WTC11 (cell line): ENCODE measurements at regions not wholly inside any gene's neighbourhood (a gene's known extent, or its start where the extent isn't known, plus 50 kb on each side); places are given as distances from the start of the nearest gene placed in this dataset.

Source experiments
- ATAC-seq: fragments of 200-7000 bp; cut with Tn5 transposase; 2 replicates; pipeline ENCODE4 v1.10.0; 2021; ENCODE audit warnings: mild to moderate bottlenecking, moderate library complexity
- CTCF ChIA-PET: fragments of 300-600 bp; sonication (Branson Sonifier 250); formaldehyde crosslinking; loops from one replicate; lab custom pipeline; 2021; ENCODE audit warnings: antibody characterized with exemption; lab: Charles Lee
- POLR2A ChIA-PET: fragments of 350-600 bp; sonication (Branson Sonifier 250); formaldehyde crosslinking; loops from one replicate; lab custom pipeline; 2021; ENCODE audit warnings: antibody characterized with exemption; lab: Charles Lee
- DNase-seq: peaks from one replicate; pipeline ENCODE4 v3.0.0; 2021; ENCODE audit warnings: low spot score
- H3K27ac Mint-ChIP-seq: 2 replicates; pipeline ENCODE4 v1.8.0; 2021; ENCODE audit warnings: mixed read lengths
- H3K27me3 Mint-ChIP-seq: 2 replicates; pipeline ENCODE4 v1.8.0; 2021; ENCODE audit warnings: low read depth, mild to moderate bottlenecking, moderate library complexity, mixed read lengths
- H3K36me3 Mint-ChIP-seq: 2 replicates; pipeline ENCODE4 v1.8.0; 2021; ENCODE audit warnings: mixed read lengths
- H3K4me1 Mint-ChIP-seq: 2 replicates; pipeline ENCODE4 v1.8.0; 2022; ENCODE audit warnings: mixed read lengths
- H3K4me3 Mint-ChIP-seq: 2 replicates; pipeline ENCODE4 v1.8.0; 2021; ENCODE audit warnings: mild to moderate bottlenecking, moderate library complexity, mixed read lengths
- H3K9me3 Mint-ChIP-seq: 2 replicates; pipeline ENCODE4 v1.8.0; 2021; ENCODE audit warnings: mixed read lengths
- AFF4 ChIP-seq: sonication (generic); formaldehyde crosslinking; IDR thresholded peaks from 2 replicates; pipeline ENCODE4 v1.8.1; 2023; ENCODE audit warnings: mild to moderate bottlenecking, missing genetic modification reagents, borderline replicate concordance
- ATF1 ChIP-seq: sonication (generic); formaldehyde crosslinking; IDR thresholded peaks from 2 replicates; pipeline ENCODE4 v1.8.1; 2023; ENCODE audit warnings: mild to moderate bottlenecking, moderate library complexity, missing genetic modification reagents
- E2F1 ChIP-seq: sonication (generic); formaldehyde crosslinking; IDR thresholded peaks from 2 replicates; pipeline ENCODE4 v1.8.0; 2022; ENCODE audit warnings: mild to moderate bottlenecking, missing genetic modification reagents
- ESRRA ChIP-seq: sonication (generic); formaldehyde crosslinking; IDR thresholded peaks from 2 replicates; pipeline ENCODE4 v1.8.1; 2022; ENCODE audit warnings: mild to moderate bottlenecking, missing genetic modification reagents, borderline replicate concordance
- JUN ChIP-seq: sonication (generic); formaldehyde crosslinking; IDR thresholded peaks from 2 replicates; pipeline ENCODE4 v1.8.0; 2023; ENCODE audit warnings: mild to moderate bottlenecking, missing genetic modification reagents
- MLX ChIP-seq: sonication (generic); formaldehyde crosslinking; IDR thresholded peaks from 2 replicates; pipeline ENCODE4 v1.8.1; 2023; ENCODE audit warnings: mild to moderate bottlenecking, missing genetic modification reagents, moderate library complexity
- MXD4 ChIP-seq: fragments of 250-450 bp; sonication (Bioruptor Pico); IDR thresholded peaks from 2 replicates; pipeline ENCODE4 v1.8.0; 2021; ENCODE audit warnings: mild to moderate bottlenecking, moderate library complexity, borderline replicate concordance
- MYBL2 ChIP-seq: sonication (generic); formaldehyde crosslinking; IDR thresholded peaks from 2 replicates; pipeline ENCODE4 v1.8.1; 2023; ENCODE audit warnings: mild to moderate bottlenecking, moderate library complexity, missing genetic modification reagents
- NR2C2 ChIP-seq: sonication (generic); formaldehyde crosslinking; IDR thresholded peaks from 2 replicates; pipeline ENCODE4 v1.8.0; 2022; ENCODE audit warnings: mild to moderate bottlenecking, missing genetic modification reagents
- PRRX2 ChIP-seq: fragments of 250-450 bp; sonication (Bioruptor Pico); IDR thresholded peaks from 2 replicates; pipeline ENCODE4 v1.8.0; 2021; ENCODE audit warnings: mild to moderate bottlenecking
- RELA ChIP-seq: sonication (generic); formaldehyde crosslinking; IDR thresholded peaks from 2 replicates; pipeline ENCODE4 v1.8.1; 2022; ENCODE audit warnings: missing genetic modification reagents, mild to moderate bottlenecking, borderline replicate concordance
- SMAD3 ChIP-seq: sonication (generic); formaldehyde crosslinking; IDR thresholded peaks from 2 replicates; pipeline ENCODE4 v1.8.0; 2022; ENCODE audit warnings: missing genetic modification reagents, mild to moderate bottlenecking, borderline replicate concordance
- SOX15 ChIP-seq: fragments of 250-450 bp; sonication (Bioruptor Pico); IDR thresholded peaks from 2 replicates; pipeline ENCODE4 v1.9.0; 2021; ENCODE audit warnings: mild to moderate bottlenecking
- ZBTB21 ChIP-seq: sonication (generic); formaldehyde crosslinking; IDR thresholded peaks from 2 replicates; pipeline ENCODE4 v1.8.1; 2023; ENCODE audit warnings: mild to moderate bottlenecking, missing genetic modification reagents, borderline replicate concordance
- ZNF317 ChIP-seq: sonication (generic); formaldehyde crosslinking; IDR thresholded peaks from 2 replicates; pipeline ENCODE4 v1.8.1; 2023; ENCODE audit warnings: low read depth, mild to moderate bottlenecking, moderate library complexity, missing genetic modification reagents, borderline replicate concordance
- ZNF396 ChIP-seq: fragments of 250-450 bp; sonication (Bioruptor Pico); IDR thresholded peaks from 2 replicates; pipeline ENCODE4 v1.8.0; 2021; ENCODE audit warnings: mild to moderate bottlenecking, moderate library complexity, borderline replicate concordance
- ZNF512 ChIP-seq: sonication (generic); formaldehyde crosslinking; IDR thresholded peaks from 2 replicates; pipeline ENCODE4 v1.8.1; 2022; ENCODE audit warnings: missing genetic modification reagents, borderline replicate concordance
- TF ChIP-seq, protein P1 (sequence below): fragments of 250-450 bp; sonication (Bioruptor Pico); IDR thresholded peaks from 2 replicates; pipeline ENCODE4 v1.9.0; 2021; ENCODE audit warnings: moderate library complexity, mild to moderate bottlenecking, inconsistent platforms, borderline replicate concordance
- TF ChIP-seq, protein P2 (sequence below): sonication (generic); formaldehyde crosslinking; IDR thresholded peaks from 2 replicates; pipeline ENCODE4 v1.8.0; 2022; ENCODE audit warnings: mild to moderate bottlenecking, missing genetic modification reagents

GRCh38 chr12:105704787-105705186 lies 374.3 kb downstream of the C12orf75 start:
- peaks cover 12% of the 10 kb centered on the region for H3K9me3 Mint-ChIP-seq
- TF ChIP-seq MLX (CRISPR knock-in tag), result no peak
- TF ChIP-seq ZNF317 (CRISPR knock-in tag), result no peak
- TF ChIP-seq, protein P1, sequence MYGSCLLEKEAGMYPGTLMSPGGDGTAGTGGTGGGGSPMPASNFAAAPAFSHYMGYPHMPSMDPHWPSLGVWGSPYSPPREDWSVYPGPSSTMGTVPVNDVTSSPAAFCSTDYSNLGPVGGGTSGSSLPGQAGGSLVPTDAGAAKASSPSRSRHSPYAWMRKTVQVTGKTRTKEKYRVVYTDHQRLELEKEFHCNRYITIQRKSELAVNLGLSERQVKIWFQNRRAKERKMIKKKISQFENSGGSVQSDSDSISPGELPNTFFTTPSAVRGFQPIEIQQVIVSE (CRISPR knock-in tag), result no peak
- no peak for TF ChIP-seq JUN
- TF ChIP-seq E2F1 (CRISPR knock-in tag), result no peak
- no peak for TF ChIP-seq RELA (CRISPR knock-in tag)
- TF ChIP-seq ESRRA, result no peak
- TF ChIP-seq MYBL2 (CRISPR knock-in tag), result no peak
- TF ChIP-seq PRRX2, result no peak
- no peak for TF ChIP-seq SMAD3 (CRISPR knock-in tag)
- no peak for TF ChIP-seq ATF1
- no peak for TF ChIP-seq ZNF512 (CRISPR knock-in tag)
- TF ChIP-seq ZNF396, result no peak
- no peak for TF ChIP-seq NR2C2 (CRISPR knock-in tag)
- no peak for TF ChIP-seq ZBTB21
- ATAC-seq (no peak), DNase-seq (no peak)
- H3K27me3 Mint-ChIP-seq, result peaks cover 4% of the 10 kb centered on the region; the same call in 1 of the 2 replicates
- POLR2A ChIA-PET, result no interaction called here
- peaks cover 35% of the 10 kb centered on the region for H3K4me1 Mint-ChIP-seq
- CTCF ChIA-PET, result interaction anchor here (0.7 to 2.4 kb wide), 19 partner anchors 9 to 578 kb away, joined by 3 to 14 read pairs (median 4); no protein-coding TSS in a partner anchor
- H3K4me3 Mint-ChIP-seq, result no peak overlapping the region
- H3K36me3 Mint-ChIP-seq, result peaks cover 5% of the 10 kb centered on the region
- no peak overlapping the region for H3K27ac Mint-ChIP-seq

GRCh38 chr12:105705235-105705634 lies 374.7 kb downstream of the C12orf75 start:
- Mint-ChIP-seq H3K36me3 (0 out of 2 replicates have a peak, but pooled peaks cover under 1% of the 10 kb centered on the region), H3K9me3 (peaks cover 8% of the 10 kb centered on the region)
- POLR2A ChIA-PET, result no interaction called here
- CTCF ChIA-PET, result interaction anchor here (0.7 to 2.4 kb wide), 16 partner anchors 9 to 577 kb away, joined by 3 to 14 read pairs (median 4); no protein-coding TSS in a partner anchor
- TF ChIP-seq MXD4, result no peak
- TF ChIP-seq SOX15, result no peak
- TF ChIP-seq ZNF512 (CRISPR knock-in tag), result no peak
- TF ChIP-seq AFF4 (CRISPR knock-in tag), result no peak
- TF ChIP-seq, protein P2, sequence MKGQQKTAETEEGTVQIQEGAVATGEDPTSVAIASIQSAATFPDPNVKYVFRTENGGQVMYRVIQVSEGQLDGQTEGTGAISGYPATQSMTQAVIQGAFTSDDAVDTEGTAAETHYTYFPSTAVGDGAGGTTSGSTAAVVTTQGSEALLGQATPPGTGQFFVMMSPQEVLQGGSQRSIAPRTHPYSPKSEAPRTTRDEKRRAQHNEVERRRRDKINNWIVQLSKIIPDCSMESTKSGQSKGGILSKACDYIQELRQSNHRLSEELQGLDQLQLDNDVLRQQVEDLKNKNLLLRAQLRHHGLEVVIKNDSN (CRISPR knock-in tag), result no peak
- TF ChIP-seq, all 79 proteins: peak for 0
- H3K4me3 Mint-ChIP-seq, result no peak overlapping the region
- ATAC-seq (no peak), DNase-seq (no peak)
- peaks cover 4% of the 10 kb centered on the region; the same call in 1 of the 2 replicates for H3K27me3 Mint-ChIP-seq
- H3K4me1 Mint-ChIP-seq, result peaks cover 35% of the 10 kb centered on the region
- no peak overlapping the region for H3K27ac Mint-ChIP-seq
